ENCODE measurements at regions not wholly inside any gene's neighbourhood (a gene's known extent, or its start where the extent isn't known, plus 50 kb on each side); places are given as distances from the start of the nearest gene placed in this dataset.

DNA sequence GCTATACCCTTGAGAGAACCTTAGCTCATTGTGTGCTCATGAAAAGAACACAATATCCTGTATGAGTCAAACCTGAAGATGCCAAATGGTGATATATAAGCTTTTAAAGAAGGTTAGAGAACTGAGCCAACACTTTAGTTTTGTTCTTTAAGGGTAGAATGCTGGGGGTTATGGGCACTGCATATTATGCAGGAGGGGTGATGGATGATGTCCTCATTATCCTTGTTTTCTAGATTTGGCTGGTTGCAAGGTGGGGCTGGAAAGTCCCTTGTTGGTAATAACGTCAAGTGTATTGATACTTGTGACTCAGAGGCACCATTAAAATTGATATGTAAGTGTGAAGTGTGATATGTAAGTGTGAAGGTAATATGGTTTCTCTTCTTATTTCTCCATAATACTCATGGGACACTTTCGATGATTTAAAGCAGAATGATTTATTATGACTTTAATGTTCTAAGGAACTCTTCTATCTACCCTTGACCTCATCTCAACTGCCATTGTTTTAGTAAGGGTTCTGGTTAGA, 113.7 kb upstream of the DTNBP1 start:
- ATAC-seq (no peak), DNase-seq (no peak)
- Histone ChIP-seq H3K27ac (ENCODE audit: low read length) (no peak overlapping the region), H3K4me1 (ENCODE audit: control insufficient read depth, insufficient read depth, low read length) (no peaks in the 10 kb centered on the region), H3K9me3 (ENCODE audit: control insufficient read depth, insufficient read depth, low read length) (no peaks in the 10 kb centered on the region), H3K36me3 (ENCODE audit: control insufficient read depth, insufficient read depth, low read length) (no peaks in the 10 kb centered on the region), H3K27me3 (ENCODE audit: control insufficient read depth, insufficient read depth, low read length) (no peaks in the 10 kb centered on the region), H3K4me3 (ENCODE audit: low read length) (no peak overlapping the region)
- Mint-ChIP-seq H3K27ac (no peak overlapping the region), H3K36me3 (no peaks in the 10 kb centered on the region), H3K4me3 (no peak overlapping the region), H3K4me1 (peaks cover 0 to 5% of the 10 kb centered on the region in 2 donors), H3K27me3 (ENCODE audit: low read depth in 2 of 2) (peaks cover 11 to 25% of the 10 kb centered on the region in 2 donors), H3K9me3 (no peaks in the 10 kb centered on the region)
- intact Hi-C loops (cut with micrococcal nuclease): no loop called here
- 63% methylated on average over 1 of the region's 2 CpGs for WGBS (ENCODE audit: insufficient coverage)
- TF ChIP-seq, protein P1, sequence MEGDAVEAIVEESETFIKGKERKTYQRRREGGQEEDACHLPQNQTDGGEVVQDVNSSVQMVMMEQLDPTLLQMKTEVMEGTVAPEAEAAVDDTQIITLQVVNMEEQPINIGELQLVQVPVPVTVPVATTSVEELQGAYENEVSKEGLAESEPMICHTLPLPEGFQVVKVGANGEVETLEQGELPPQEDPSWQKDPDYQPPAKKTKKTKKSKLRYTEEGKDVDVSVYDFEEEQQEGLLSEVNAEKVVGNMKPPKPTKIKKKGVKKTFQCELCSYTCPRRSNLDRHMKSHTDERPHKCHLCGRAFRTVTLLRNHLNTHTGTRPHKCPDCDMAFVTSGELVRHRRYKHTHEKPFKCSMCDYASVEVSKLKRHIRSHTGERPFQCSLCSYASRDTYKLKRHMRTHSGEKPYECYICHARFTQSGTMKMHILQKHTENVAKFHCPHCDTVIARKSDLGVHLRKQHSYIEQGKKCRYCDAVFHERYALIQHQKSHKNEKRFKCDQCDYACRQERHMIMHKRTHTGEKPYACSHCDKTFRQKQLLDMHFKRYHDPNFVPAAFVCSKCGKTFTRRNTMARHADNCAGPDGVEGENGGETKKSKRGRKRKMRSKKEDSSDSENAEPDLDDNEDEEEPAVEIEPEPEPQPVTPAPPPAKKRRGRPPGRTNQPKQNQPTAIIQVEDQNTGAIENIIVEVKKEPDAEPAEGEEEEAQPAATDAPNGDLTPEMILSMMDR (IDR thresholded peaks at IDR 0.05): no peak

- DNase-seq (no peak), ATAC-seq (no peak)
- intact Hi-C loops (cut with micrococcal nuclease): no loop called here
- Histone ChIP-seq H3K9me3 (ENCODE audit: control insufficient read depth, insufficient read depth, low read length) (no peaks in the 10 kb centered on the region), H3K4me3 (ENCODE audit: low read length) (no peak overlapping the region), H3K27me3 (ENCODE audit: control insufficient read depth, insufficient read depth, low read length) (no peaks in the 10 kb centered on the region), H3K4me1 (ENCODE audit: control insufficient read depth, insufficient read depth, low read length) (no peaks in the 10 kb centered on the region), H3K36me3 (ENCODE audit: control insufficient read depth, insufficient read depth, low read length) (no peaks in the 10 kb centered on the region), H3K27ac (ENCODE audit: low read length) (no peak overlapping the region)
- Mint-ChIP-seq H3K36me3 (no peaks in the 10 kb centered on the region), H3K4me3 (no peak overlapping the region), H3K4me1 (peaks cover 0 to 7% of the 10 kb centered on the region in 2 donors), H3K9me3 (no peaks in the 10 kb centered on the region), H3K27ac (no peak overlapping the region), H3K27me3 (ENCODE audit: low read depth in 2 of 2) (peaks cover 12 to 25% of the 10 kb centered on the region in 2 donors)
- WGBS (ENCODE audit: insufficient coverage): 100% methylated on average over 4 of the region's 5 CpGs
- TF ChIP-seq, protein P1 (IDR thresholded peaks at IDR 0.05): no peak
Measured at GRCh38 chr6:15775741-15776140, 112.9 kb upstream of the DTNBP1 start.

- Mint-ChIP-seq H3K36me3 (no peaks in the 10 kb centered on the region), H3K4me3 (no peak overlapping the region), H3K27me3 (ENCODE audit: low read depth in 2 of 2) (peaks cover 12 to 25% of the 10 kb centered on the region in 2 donors), H3K4me1 (peaks cover 0 to 13% of the 10 kb centered on the region in 2 donors), H3K9me3 (no peaks in the 10 kb centered on the region), H3K27ac (no peak overlapping the region)
- H3K4me3 ChIP-seq (ENCODE audit: low read length): no peak overlapping the region
- ATAC-seq: no peak
- H3K27ac ChIP-seq (ENCODE audit: low read length): no peak overlapping the region
- no peaks in the 10 kb centered on the region for H3K9me3 ChIP-seq (ENCODE audit: control insufficient read depth, insufficient read depth, low read length)
- H3K27me3 ChIP-seq (ENCODE audit: control insufficient read depth, insufficient read depth, low read length): no peaks in the 10 kb centered on the region
- 100% methylated on average over 2 of the region's 2 CpGs for WGBS (ENCODE audit: insufficient coverage)
- H3K36me3 ChIP-seq (ENCODE audit: control insufficient read depth, insufficient read depth, low read length): no peaks in the 10 kb centered on the region
- H3K4me1 ChIP-seq (ENCODE audit: control insufficient read depth, insufficient read depth, low read length): no peaks in the 10 kb centered on the region
- intact Hi-C loops (cut with micrococcal nuclease): no loop called here
- no peak for DNase-seq
- TF ChIP-seq, protein P1 (IDR thresholded peaks at IDR 0.05): no peak
Measured at GRCh38 chr6:15775076-15775634, 112.3 kb upstream of the DTNBP1 start.
